Glutamatergic neuron (in vitro differentiated cells): ENCODE measurements at regions not wholly inside any gene's neighbourhood (a gene's known extent, or its start where the extent isn't known, plus 50 kb on each side); places are given as distances from the start of the nearest gene placed in this dataset.

Experiments used
- DNase-seq: peaks from one replicate; pipeline ENCODE4 v3.0.0; 2022
- H3K27ac Mint-ChIP-seq: one replicate; pipeline ENCODE4 v1.8.0; 2020; ENCODE audit warnings: mild to moderate bottlenecking, mixed read lengths, inconsistent platforms; ENCODE audit not compliant: unreplicated experiment
- H3K27me3 Mint-ChIP-seq: one replicate; pipeline ENCODE4 v1.8.0; 2020; ENCODE audit warnings: mild to moderate bottlenecking, moderate library complexity, mixed read lengths, inconsistent platforms; ENCODE audit not compliant: unreplicated experiment
- H3K36me3 Mint-ChIP-seq: one replicate; pipeline ENCODE4 v1.8.0; 2020; ENCODE audit warnings: mild to moderate bottlenecking, mixed read lengths, inconsistent platforms; ENCODE audit not compliant: unreplicated experiment
- H3K4me1 Mint-ChIP-seq: one replicate; pipeline ENCODE4 v1.8.0; 2020; ENCODE audit warnings: mild to moderate bottlenecking, low read depth, mixed read lengths, inconsistent platforms; ENCODE audit not compliant: unreplicated experiment
- H3K4me3 Mint-ChIP-seq: one replicate; pipeline ENCODE4 v1.8.0; 2020; ENCODE audit warnings: mild to moderate bottlenecking, mixed read lengths, inconsistent platforms; ENCODE audit not compliant: unreplicated experiment
- H3K9me3 Mint-ChIP-seq: one replicate; pipeline ENCODE4 v1.8.0; 2020; ENCODE audit warnings: mild to moderate bottlenecking, moderate library complexity, mixed read lengths, inconsistent platforms; ENCODE audit not compliant: unreplicated experiment
- CTCF ChIP-seq: fragments of 200-600 bp; sonication (generic); IDR thresholded peaks from one replicate; pipeline ENCODE4 v1.5.0; 2021; ENCODE audit not compliant: partially characterized antibody, unreplicated experiment

GRCh38 chr20:46833360-46833759 is 61.3 kb upstream of the EYA2 start:
- Mint-ChIP-seq H3K36me3 (peaks cover 11% of the 10 kb centered on the region), H3K27ac (no peak overlapping the region), H3K27me3 (peaks cover 2% of the 10 kb centered on the region), H3K9me3 (no peaks in the 10 kb centered on the region), H3K4me3 (no peak overlapping the region), H3K4me1 (peaks cover 11% of the 10 kb centered on the region)
- no peak for DNase-seq
- no peak for TF ChIP-seq CTCF

- Mint-ChIP-seq H3K4me1 (peaks cover 12% of the 10 kb centered on the region), H3K27ac (no peak overlapping the region)
- no peak for TF ChIP-seq CTCF
These were observed 59.2 kb upstream of the EYA2 start for GRCh38 chr20:46835418-46835817.

GRCh38 chr20:46837083-46837482 is 57.6 kb upstream of the EYA2 start:
- Mint-ChIP-seq H3K4me1 (peaks cover 12% of the 10 kb centered on the region), H3K4me3 (no peak overlapping the region), H3K27ac (no peak overlapping the region), H3K9me3 (no peaks in the 10 kb centered on the region), H3K27me3 (peaks cover 2% of the 10 kb centered on the region), H3K36me3 (peaks cover 6% of the 10 kb centered on the region)
- TF ChIP-seq CTCF = no peak
- DNase-seq = no peak

More at GRCh38 chr20:46835418-46835817, 59.2 kb upstream of the EYA2 start:
- H3K9me3 Mint-ChIP-seq = no peaks in the 10 kb centered on the region
- peaks cover 2% of the 10 kb centered on the region for H3K27me3 Mint-ChIP-seq
- peaks cover 6% of the 10 kb centered on the region for H3K36me3 Mint-ChIP-seq
- no peak for DNase-seq
- H3K4me3 Mint-ChIP-seq = no peak overlapping the region

- H3K4me1 Mint-ChIP-seq = peaks cover 12% of the 10 kb centered on the region
- TF ChIP-seq CTCF = no peak
- peaks cover 5% of the 10 kb centered on the region for H3K36me3 Mint-ChIP-seq
- H3K27me3 Mint-ChIP-seq = peaks cover 2% of the 10 kb centered on the region
- H3K9me3 Mint-ChIP-seq = no peaks in the 10 kb centered on the region
- DNase-seq = no peak
- H3K4me3 Mint-ChIP-seq = no peak overlapping the region
- H3K27ac Mint-ChIP-seq = no peak overlapping the region
These were observed 56.6 kb upstream of the EYA2 start for GRCh38 chr20:46838011-46838410.

- Mint-ChIP-seq H3K27me3 (peaks cover 2% of the 10 kb centered on the region), H3K27ac (no peak overlapping the region), H3K36me3 (no peaks in the 10 kb centered on the region), H3K4me3 (no peak overlapping the region), H3K4me1 (peaks cover 12% of the 10 kb centered on the region), H3K9me3 (no peaks in the 10 kb centered on the region)
- no peak for DNase-seq
- TF ChIP-seq CTCF = no peak
These were observed 54.5 kb upstream of the EYA2 start for GRCh38 chr20:46840054-46840729.
